NB4 (cell line): ENCODE measurements at regions not wholly inside any gene's neighbourhood (a gene's known extent, or its start where the extent isn't known, plus 50 kb on each side); places are given as distances from the start of the nearest gene placed in this dataset.

ENCODE experiments used
- CTCF ChIP-seq: IDR thresholded peaks from one replicate; pipeline ENCODE4 v1.5.1; 2012; ENCODE audit warnings: low read depth, low read length
- MAX ChIP-seq: IDR thresholded peaks from 2 replicates; pipeline ENCODE4 v1.6.1; 2011; ENCODE audit warnings: low read depth, low read length
- MYC ChIP-seq: IDR thresholded peaks from 2 replicates; pipeline ENCODE4 v1.6.1; 2011; ENCODE audit warnings: low read depth, low read length
- POLR2A ChIP-seq: IDR thresholded peaks from 2 replicates; pipeline ENCODE4 v1.6.1; 2011; ENCODE audit warnings: mild to moderate bottlenecking; ENCODE audit not compliant: insufficient read length; ENCODE audit errors: extremely low read depth

GRCh38 chr2:223654384-223654915 is 52.3 kb upstream of the SCG2 start:
- TF ChIP-seq CTCF, result no peak
- TF ChIP-seq MYC, result no peak
- no peak for TF ChIP-seq POLR2A
- no peak for TF ChIP-seq MAX
